AG04450 (cell line): ENCODE measurements at regions not wholly inside any gene's neighbourhood (a gene's known extent, or its start where the extent isn't known, plus 50 kb on each side); places are given as distances from the start of the nearest gene placed in this dataset.
"Not testable (repeated sequence)": the region's sequence is repeated elsewhere in the genome, so short reads cannot be mapped to it uniquely, and the experiment has no call there.

Experiments used
- CTCF ChIA-PET: fragments of 300-600, 350-600 bp; formaldehyde crosslinking; extraction: SDS; loops from one replicate; lab custom pipeline; 2022; ENCODE audit warnings: antibody characterized with exemption, inconsistent platforms; lab: Charles Lee
- POLR2A ChIA-PET: fragments of 350-600 bp; formaldehyde crosslinking; extraction: SDS; loops from one replicate; lab custom pipeline; 2021; ENCODE audit warnings: antibody characterized with exemption, inconsistent platforms; lab: Yijun Ruan, JAX
- DNase-seq: peaks from one replicate; pipeline ENCODE4 v3.0.0-alpha.2; 2011; ENCODE audit warnings: low read depth, low spot score
- H3K27ac ChIP-seq: one replicate; pipeline ENCODE4 v1.5.1; 2012; ENCODE audit warnings: low read depth, low read length, control low read depth
- H3K27me3 ChIP-seq: one replicate; pipeline ENCODE4 v1.6.0; 2012; ENCODE audit warnings: low read length; ENCODE audit not compliant: control insufficient read depth, insufficient read depth
- H3K4me3 ChIP-seq: 2 replicates; pipeline ENCODE4 v1.5.1; 2011; ENCODE audit warnings: mild to moderate bottlenecking, low read depth, low read length, control low read depth
- H3K9me3 ChIP-seq: 2 replicates; pipeline ENCODE4 v1.5.1; 2012; ENCODE audit warnings: low read length; ENCODE audit not compliant: control insufficient read depth, insufficient read depth
- CTCF ChIP-seq: IDR thresholded peaks from 2 replicates; pipeline ENCODE4 v1.5.1; 2011; ENCODE audit warnings: low read depth, low read length, control low read depth, inconsistent platforms

- Histone ChIP-seq H3K9me3 (no peaks in the 10 kb centered on the region), H3K27ac (no peak overlapping the region), H3K4me3 (no peak overlapping the region), H3K27me3 (no peaks in the 10 kb centered on the region)
- CTCF ChIA-PET, result no interaction called here
- no peak for DNase-seq
- TF ChIP-seq CTCF, result no peak
- POLR2A ChIA-PET, result no interaction called here
Observed at GRCh38 chr5:112594941-112595340, 142.7 kb upstream of the APC start.

- TF ChIP-seq CTCF, result no peak
- Histone ChIP-seq H3K27me3 (no peaks in the 10 kb centered on the region), H3K27ac (no peak overlapping the region), H3K9me3 (no peaks in the 10 kb centered on the region), H3K4me3 (no peak overlapping the region)
- DNase-seq, result no peak
- POLR2A ChIA-PET, result no interaction called here
- CTCF ChIA-PET, result no interaction called here
Observed at GRCh38 chr5:112597831-112598230, 139.9 kb upstream of the APC start.

- POLR2A ChIA-PET, H3K27ac ChIP-seq: not testable (repeated sequence)
Observed at GRCh38 chr5:112600510-112600909, 137.2 kb upstream of the APC start.

GRCh38 chr5:112604732-112605630 is 132.7 kb upstream of the APC start:
- POLR2A ChIA-PET, result no interaction called here
- no peaks in the 10 kb centered on the region for H3K9me3 ChIP-seq
- H3K4me3 ChIP-seq, result no peak overlapping the region
- H3K27me3 ChIP-seq, result no peaks in the 10 kb centered on the region
- DNase-seq, result no peak
- CTCF ChIA-PET, result no interaction called here
- 0 out of 2 replicates have a peak, but pooled peaks have one; percentile 8 for TF ChIP-seq CTCF
- no peak overlapping the region for H3K27ac ChIP-seq

More at GRCh38 chr5:112600510-112600909, 137.2 kb upstream of the APC start:
- CTCF ChIA-PET, H3K9me3 ChIP-seq, H3K4me3 ChIP-seq, DNase-seq, H3K27me3 ChIP-seq: not testable (repeated sequence)

- ChIA-PET CTCF (interaction anchor here (0.8 kb wide), 1 partner anchor 148 kb away, joined by 4 read pairs; no protein-coding TSS in a partner anchor), POLR2A (no interaction called here)
- H3K9me3 ChIP-seq, result no peaks in the 10 kb centered on the region
- DNase-seq, result no peak
- H3K27ac ChIP-seq, result no peak overlapping the region
- H3K27me3 ChIP-seq, result no peaks in the 10 kb centered on the region
- no peak overlapping the region for H3K4me3 ChIP-seq
- TF ChIP-seq CTCF, result no peak
Observed at GRCh38 chr5:112608975-112609374, 128.7 kb upstream of the APC start.
